ENCODE measurements at regions not wholly inside any gene's neighbourhood (a gene's known extent, or its start where the extent isn't known, plus 50 kb on each side); places are given as distances from the start of the nearest gene placed in this dataset.

DNA sequence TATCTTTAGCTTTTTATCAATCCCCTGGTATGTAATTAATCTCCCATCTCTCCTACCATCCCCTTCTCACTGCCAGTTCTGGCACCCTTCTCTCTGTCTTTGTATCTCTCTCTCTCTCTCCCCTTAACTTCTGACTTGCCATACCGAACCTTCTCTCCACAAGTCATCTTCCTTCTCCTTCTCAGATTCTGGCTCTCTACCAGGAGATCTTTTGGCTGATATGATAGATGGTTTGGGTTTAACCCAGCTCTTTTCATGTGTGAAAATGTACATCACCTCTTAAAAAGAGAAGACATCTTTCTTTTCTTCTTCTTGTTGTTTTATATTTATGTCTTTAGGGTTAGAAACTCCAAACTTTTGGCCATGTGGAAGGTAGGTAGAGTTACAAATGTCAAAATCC, 196.7 kb downstream of the HGF start:
- TF ChIP-seq, protein P1, sequence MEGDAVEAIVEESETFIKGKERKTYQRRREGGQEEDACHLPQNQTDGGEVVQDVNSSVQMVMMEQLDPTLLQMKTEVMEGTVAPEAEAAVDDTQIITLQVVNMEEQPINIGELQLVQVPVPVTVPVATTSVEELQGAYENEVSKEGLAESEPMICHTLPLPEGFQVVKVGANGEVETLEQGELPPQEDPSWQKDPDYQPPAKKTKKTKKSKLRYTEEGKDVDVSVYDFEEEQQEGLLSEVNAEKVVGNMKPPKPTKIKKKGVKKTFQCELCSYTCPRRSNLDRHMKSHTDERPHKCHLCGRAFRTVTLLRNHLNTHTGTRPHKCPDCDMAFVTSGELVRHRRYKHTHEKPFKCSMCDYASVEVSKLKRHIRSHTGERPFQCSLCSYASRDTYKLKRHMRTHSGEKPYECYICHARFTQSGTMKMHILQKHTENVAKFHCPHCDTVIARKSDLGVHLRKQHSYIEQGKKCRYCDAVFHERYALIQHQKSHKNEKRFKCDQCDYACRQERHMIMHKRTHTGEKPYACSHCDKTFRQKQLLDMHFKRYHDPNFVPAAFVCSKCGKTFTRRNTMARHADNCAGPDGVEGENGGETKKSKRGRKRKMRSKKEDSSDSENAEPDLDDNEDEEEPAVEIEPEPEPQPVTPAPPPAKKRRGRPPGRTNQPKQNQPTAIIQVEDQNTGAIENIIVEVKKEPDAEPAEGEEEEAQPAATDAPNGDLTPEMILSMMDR (IDR thresholded peaks at IDR 0.05; ENCODE audit: low read depth, low read length, missing input control): no peak
- TF ChIP-seq SP1 (IDR thresholded peaks at IDR 0.05) (no peak), YY1 (IDR thresholded peaks at IDR 0.05) (no peak), EGR1 (IDR thresholded peaks at IDR 0.05; ENCODE audit: low read depth in 2 of 2) (no peak), JUND (IDR thresholded peaks at IDR 0.05) (no peak), RAD21 (IDR thresholded peaks at IDR 0.05) (no peak), RXRA (IDR thresholded peaks at IDR 0.05) (no peak)
- TF ChIP-seq, protein P2, sequence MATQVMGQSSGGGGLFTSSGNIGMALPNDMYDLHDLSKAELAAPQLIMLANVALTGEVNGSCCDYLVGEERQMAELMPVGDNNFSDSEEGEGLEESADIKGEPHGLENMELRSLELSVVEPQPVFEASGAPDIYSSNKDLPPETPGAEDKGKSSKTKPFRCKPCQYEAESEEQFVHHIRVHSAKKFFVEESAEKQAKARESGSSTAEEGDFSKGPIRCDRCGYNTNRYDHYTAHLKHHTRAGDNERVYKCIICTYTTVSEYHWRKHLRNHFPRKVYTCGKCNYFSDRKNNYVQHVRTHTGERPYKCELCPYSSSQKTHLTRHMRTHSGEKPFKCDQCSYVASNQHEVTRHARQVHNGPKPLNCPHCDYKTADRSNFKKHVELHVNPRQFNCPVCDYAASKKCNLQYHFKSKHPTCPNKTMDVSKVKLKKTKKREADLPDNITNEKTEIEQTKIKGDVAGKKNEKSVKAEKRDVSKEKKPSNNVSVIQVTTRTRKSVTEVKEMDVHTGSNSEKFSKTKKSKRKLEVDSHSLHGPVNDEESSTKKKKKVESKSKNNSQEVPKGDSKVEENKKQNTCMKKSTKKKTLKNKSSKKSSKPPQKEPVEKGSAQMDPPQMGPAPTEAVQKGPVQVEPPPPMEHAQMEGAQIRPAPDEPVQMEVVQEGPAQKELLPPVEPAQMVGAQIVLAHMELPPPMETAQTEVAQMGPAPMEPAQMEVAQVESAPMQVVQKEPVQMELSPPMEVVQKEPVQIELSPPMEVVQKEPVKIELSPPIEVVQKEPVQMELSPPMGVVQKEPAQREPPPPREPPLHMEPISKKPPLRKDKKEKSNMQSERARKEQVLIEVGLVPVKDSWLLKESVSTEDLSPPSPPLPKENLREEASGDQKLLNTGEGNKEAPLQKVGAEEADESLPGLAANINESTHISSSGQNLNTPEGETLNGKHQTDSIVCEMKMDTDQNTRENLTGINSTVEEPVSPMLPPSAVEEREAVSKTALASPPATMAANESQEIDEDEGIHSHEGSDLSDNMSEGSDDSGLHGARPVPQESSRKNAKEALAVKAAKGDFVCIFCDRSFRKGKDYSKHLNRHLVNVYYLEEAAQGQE (IDR thresholded peaks at IDR 0.05): no peak
